Tibial nerve (tissue), 3 donors: ENCODE measurements at regions not wholly inside any gene's neighbourhood (a gene's known extent, or its start where the extent isn't known, plus 50 kb on each side); places are given as distances from the start of the nearest gene placed in this dataset.

Experiments
- CTCF ChIP-seq, 5 experiments: fragments of 200-600 bp in 3 of 5; fragments of 450-650 bp in 2 of 5; sonication (generic) in 3 of 5; IDR thresholded peaks; one replicate each; pipeline ENCODE4 v1.5.1; 2016 to 2019; ENCODE audit warnings: antibody characterized with exemption in 5 of 5, mild to moderate bottlenecking in 3 of 5, moderate library complexity in 2 of 5
- POLR2A ChIP-seq, 2 donors: fragments of 450-650 bp; IDR thresholded peaks; one replicate each; pipeline ENCODE4 v1.6.1; 2017; ENCODE audit warnings: antibody characterized with exemption in 2 of 2, mild to moderate bottlenecking in 2 of 2, moderate library complexity in 2 of 2

DNA sequence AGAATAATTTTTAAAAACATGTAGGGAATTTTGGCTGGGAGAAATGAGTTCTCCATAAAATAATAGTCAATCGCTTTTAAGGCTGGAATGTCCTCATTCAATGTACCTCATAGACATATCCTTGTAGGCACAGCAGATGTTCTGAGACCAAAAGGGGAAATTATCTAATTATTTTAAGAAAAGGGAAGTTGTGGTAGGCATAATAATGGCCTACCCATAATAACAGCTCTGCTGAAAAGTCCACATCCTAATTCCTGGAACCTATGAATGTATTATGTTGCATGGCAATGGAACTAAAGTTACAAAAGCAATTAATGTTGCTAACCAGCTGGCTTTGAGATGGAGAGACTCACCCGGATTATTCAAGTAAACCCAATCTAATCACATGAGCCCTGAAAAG is 216.1 kb downstream of the TRIM36 start:
- no peak for TF ChIP-seq CTCF (IDR thresholded peaks at IDR 0.05)
- no peak for TF ChIP-seq POLR2A (IDR thresholded peaks at IDR 0.05)
